Ishikawa (cell line): ENCODE measurements at regions not wholly inside any gene's neighbourhood (a gene's known extent, or its start where the extent isn't known, plus 50 kb on each side); places are given as distances from the start of the nearest gene placed in this dataset.

ENCODE experiments used
- CEBPB ChIP-seq: IDR thresholded peaks from 2 replicates; pipeline ENCODE4 v1.6.1; 2012
- CREB1 ChIP-seq: IDR thresholded peaks from 2 replicates; pipeline ENCODE4 v1.6.1; 2012; ENCODE audit warnings: low read depth
- EGR1 ChIP-seq: IDR thresholded peaks from 2 replicates; pipeline ENCODE4 v1.6.1; 2012
- EP300 ChIP-seq: IDR thresholded peaks from 2 replicates; pipeline ENCODE4 v1.6.1; 2012; ENCODE audit warnings: borderline replicate concordance
- FOXM1 ChIP-seq: IDR thresholded peaks from 2 replicates; pipeline ENCODE4 v1.6.1; 2012; ENCODE audit warnings: low read depth, borderline replicate concordance
- NFIC ChIP-seq: IDR thresholded peaks from 2 replicates; pipeline ENCODE4 v1.6.1; 2012
- RAD21 ChIP-seq: IDR thresholded peaks from 2 replicates; pipeline ENCODE4 v1.6.1; 2012; ENCODE audit warnings: low read depth
- REST ChIP-seq: IDR thresholded peaks from 2 replicates; pipeline ENCODE4 v1.6.1; 2012; ENCODE audit warnings: low read depth, mild to moderate bottlenecking
- TAF1 ChIP-seq: IDR thresholded peaks from 2 replicates; pipeline ENCODE4 v1.6.1; 2012; ENCODE audit warnings: low read depth, mild to moderate bottlenecking
- TCF12 ChIP-seq: IDR thresholded peaks from 2 replicates; pipeline ENCODE4 v1.6.1; 2012; ENCODE audit warnings: low read depth
- TEAD4 ChIP-seq: IDR thresholded peaks from 2 replicates; pipeline ENCODE4 v1.6.1; 2012
- USF1 ChIP-seq: IDR thresholded peaks from 2 replicates; pipeline ENCODE4 v1.6.1; 2012
- YY1 ChIP-seq: IDR thresholded peaks from 2 replicates; pipeline ENCODE4 v1.6.1; 2012; ENCODE audit warnings: low read depth
- ZBTB7A ChIP-seq: IDR thresholded peaks from 2 replicates; pipeline ENCODE4 v1.6.1; 2012; ENCODE audit warnings: low read depth
- TF ChIP-seq, protein P1 (sequence below): IDR thresholded peaks from 2 replicates; pipeline ENCODE4 v1.6.1; 2012

DNA sequence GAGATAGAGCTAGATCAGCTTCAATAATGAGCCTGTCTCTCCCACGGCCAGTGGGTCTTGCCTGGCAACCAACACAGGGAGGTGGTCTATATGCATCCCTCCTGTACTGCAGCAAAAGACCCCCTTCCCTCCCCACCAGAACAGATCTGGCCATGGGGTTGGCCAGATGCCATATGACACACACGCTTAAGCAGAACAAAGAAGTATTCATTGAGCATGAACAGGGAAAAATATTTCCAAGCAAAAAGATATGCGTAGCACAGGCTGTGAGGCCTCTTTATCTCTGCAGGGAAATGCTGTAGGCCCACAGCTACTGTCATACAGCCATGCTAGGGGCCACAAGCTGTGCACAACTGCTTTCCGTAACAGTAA, 73.4 kb upstream of the NRSN1 start:
- TF ChIP-seq EGR1 = no peak
- no peak for TF ChIP-seq REST
- no peak for TF ChIP-seq FOXM1
- TF ChIP-seq, protein P1, sequence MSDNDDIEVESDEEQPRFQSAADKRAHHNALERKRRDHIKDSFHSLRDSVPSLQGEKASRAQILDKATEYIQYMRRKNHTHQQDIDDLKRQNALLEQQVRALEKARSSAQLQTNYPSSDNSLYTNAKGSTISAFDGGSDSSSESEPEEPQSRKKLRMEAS = no peak
- TF ChIP-seq TEAD4 = no peak
- no peak for TF ChIP-seq NFIC
- TF ChIP-seq YY1 = no peak
- no peak for TF ChIP-seq CREB1
- TF ChIP-seq ZBTB7A = no peak
- no peak for TF ChIP-seq USF1
- TF ChIP-seq CEBPB = no peak
- no peak for TF ChIP-seq EP300
- no peak for TF ChIP-seq TCF12
- TF ChIP-seq RAD21 = no peak
- no peak for TF ChIP-seq TAF1

GRCh38 chr6:24053057-24053456, 73.0 kb upstream of the NRSN1 start:
- TF ChIP-seq FOXM1 (no peak), TAF1 (no peak), TEAD4 (no peak), CEBPB (no peak), EP300 (no peak), CREB1 (no peak), RAD21 (no peak), EGR1 (no peak), REST (no peak), NFIC (no peak), YY1 (no peak), ZBTB7A (no peak), TCF12 (no peak)
- TF ChIP-seq, protein P1 = no peak

- TF ChIP-seq EGR1 = no peak
- TF ChIP-seq USF1 = no peak
- no peak for TF ChIP-seq TAF1
- TF ChIP-seq TEAD4 = no peak
- TF ChIP-seq TCF12 = no peak
- TF ChIP-seq FOXM1 = no peak
- TF ChIP-seq CEBPB = no peak
- TF ChIP-seq CREB1 = no peak
- TF ChIP-seq REST = no peak
Measured at GRCh38 chr6:24054388-24054787, 71.6 kb upstream of the NRSN1 start.

- TF ChIP-seq EP300 = no peak
- no peak for TF ChIP-seq EGR1
- TF ChIP-seq ZBTB7A = no peak
- no peak for TF ChIP-seq NFIC
- TF ChIP-seq YY1 = no peak
- TF ChIP-seq FOXM1 = no peak
- TF ChIP-seq, protein P1 = no peak
- no peak for TF ChIP-seq RAD21
- no peak for TF ChIP-seq TEAD4
- no peak for TF ChIP-seq CEBPB
- no peak for TF ChIP-seq TAF1
Measured at GRCh38 chr6:24056567-24056966, 69.4 kb upstream of the NRSN1 start.

DNA sequence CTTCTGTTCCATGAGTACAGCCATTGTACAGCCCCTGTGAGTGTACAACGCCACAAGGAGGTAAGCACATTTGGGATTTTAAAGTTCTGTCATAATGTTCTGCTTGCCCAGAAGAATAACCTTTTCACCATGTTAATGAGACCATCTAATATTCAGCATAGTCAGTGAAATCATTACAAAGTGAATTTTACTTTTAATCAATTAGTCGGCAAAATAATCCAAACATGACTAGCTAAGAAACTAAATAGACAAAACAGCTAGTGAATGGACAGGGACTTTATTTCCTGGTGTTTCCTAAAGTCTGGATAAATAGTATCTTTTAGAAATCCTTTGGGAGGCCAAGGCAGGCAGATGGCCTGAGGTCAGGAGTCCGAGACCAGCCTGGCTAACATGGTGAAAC, 69.0 kb upstream of the NRSN1 start:
- TF ChIP-seq RAD21 (no peak), FOXM1 (no peak), EP300 (no peak), REST (no peak), CEBPB (no peak), TAF1 (no peak), EGR1 (no peak), CREB1 (no peak), NFIC (no peak)
